GM19239 (cell line): ENCODE measurements at regions not wholly inside any gene's neighbourhood (a gene's known extent, or its start where the extent isn't known, plus 50 kb on each side); places are given as distances from the start of the nearest gene placed in this dataset.
"Not testable (repeated sequence)": the region's sequence is repeated elsewhere in the genome, so short reads cannot be mapped to it uniquely, and the experiment has no call there.

Experiments
- DNase-seq: peaks from one replicate; pipeline ENCODE4 v3.0.0; 2011; ENCODE audit warnings: low spot score; ENCODE audit not compliant: insufficient read length
- FAIRE-seq: peaks from 2 replicates; lab custom pipeline; 2011; peaks lifted over from hg19 to GRCh38; lab: Jason Lieb, UNC

DNA sequence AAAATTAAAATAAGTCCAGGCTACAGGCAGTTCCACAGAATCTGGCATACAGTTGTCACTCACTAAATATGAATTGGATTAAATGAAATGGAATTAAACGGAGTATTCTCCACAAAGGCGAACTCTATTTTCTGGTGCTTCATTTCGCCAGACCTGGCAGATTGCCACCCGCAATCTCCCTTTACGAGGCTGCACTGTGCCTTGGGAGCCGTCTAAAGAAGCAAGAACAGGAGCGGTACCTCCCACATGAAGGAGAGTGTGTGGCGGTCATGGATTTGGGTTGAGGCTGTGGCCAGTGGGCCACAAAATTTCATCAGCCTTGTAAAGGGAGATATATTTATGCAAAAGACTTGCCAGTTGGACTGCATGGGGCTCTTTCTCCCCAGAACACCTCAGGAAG is 151.0 kb downstream of the OSR1 start:
- no peak for FAIRE-seq
- no peak for DNase-seq

DNA sequence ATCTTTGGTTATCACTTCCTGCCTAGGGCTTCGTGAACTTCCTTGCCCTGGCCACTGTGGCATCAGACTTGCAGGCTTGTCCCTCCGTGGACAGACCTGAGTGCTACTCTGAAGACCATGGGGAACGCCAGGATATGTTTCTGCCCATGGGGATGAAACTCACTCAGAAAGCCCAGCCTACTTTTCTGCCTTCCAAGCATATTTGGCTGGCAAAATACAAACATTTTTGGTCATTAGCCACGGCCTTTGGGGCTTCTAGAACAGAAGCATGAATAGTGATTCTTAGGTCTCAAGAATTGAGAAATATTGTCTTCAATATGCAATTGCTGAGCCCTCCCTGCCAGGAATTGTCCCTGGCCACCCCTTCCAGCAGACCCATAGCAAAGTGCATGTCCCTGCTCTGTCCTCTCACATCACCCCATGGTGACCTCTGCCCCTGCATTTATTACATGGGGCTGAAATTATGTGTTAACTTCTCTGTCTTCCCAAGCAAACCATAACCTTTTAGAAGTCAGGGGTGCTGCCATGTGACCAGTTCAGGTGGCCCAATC is 152.4 kb downstream of the OSR1 start:
- no peak for FAIRE-seq
- no peak for DNase-seq

DNA sequence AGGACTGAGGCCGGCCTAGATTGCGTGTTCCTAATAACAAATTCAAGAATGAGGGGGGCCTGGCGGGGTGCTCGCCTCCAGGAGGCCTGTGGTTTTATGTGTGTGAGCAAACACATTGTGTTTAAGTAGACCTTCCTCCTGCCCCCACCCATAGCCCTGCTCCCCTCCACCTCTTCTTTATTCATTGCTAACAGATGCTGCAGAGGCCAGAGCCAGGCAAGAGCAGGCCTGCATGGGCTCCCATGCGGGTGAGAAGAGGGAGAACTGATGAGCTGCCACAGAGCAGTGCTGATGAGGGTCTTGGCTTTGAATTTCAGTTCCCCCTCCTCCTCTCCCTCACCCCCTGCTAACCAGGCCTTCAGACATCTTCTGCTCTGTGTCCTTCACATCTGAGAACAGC is 154.6 kb downstream of the OSR1 start:
- DNase-seq = no peak
- FAIRE-seq = no peak

DNA sequence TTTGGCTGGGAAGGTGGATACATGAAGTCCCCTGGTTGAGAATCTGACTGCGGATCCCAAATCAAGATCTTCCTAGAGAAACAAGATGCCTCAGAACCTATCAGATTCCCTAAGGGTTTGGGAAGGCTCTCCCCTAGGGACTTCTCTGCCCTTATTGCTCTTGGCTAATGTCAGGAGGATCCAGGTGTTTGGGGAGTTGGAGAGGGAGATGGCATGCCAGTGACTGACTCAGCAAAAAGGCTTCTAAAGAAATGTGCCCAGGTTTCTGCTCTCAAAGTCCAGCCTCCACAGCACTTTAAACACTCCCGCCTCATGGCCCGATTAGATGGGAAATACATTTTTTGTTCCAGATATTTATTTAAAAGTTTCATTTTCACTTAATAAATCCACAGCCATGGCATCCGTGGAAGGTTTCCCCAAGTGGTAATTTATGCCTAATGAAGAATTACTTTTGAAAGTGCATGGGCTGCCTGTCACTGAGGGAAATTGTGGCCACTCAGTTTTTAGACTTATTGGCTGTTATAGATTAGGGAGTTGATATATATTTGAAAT is 156.4 kb downstream of the OSR1 start:
- FAIRE-seq (no peak), DNase-seq (no peak)

DNA sequence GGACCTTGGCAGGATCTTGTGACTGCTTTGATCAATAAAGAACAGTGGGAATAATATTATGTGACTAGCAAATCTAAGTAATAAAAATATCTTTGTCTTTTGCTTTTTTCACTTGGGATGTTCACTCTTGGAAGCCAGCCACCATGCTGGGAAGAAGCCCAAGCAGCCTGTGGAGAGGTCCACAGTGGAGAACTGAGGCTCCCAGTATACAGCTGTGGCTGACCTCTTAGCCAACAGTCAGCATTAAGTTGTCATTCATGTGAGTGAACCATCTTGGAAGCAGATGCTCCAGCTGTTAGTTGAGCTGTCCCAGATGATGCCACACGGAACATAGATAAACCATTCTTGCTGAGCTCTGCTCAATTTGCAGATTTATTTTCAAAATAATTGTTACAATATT is 160.0 kb downstream of the OSR1 start:
- FAIRE-seq (no peak), DNase-seq (no peak)

DNA sequence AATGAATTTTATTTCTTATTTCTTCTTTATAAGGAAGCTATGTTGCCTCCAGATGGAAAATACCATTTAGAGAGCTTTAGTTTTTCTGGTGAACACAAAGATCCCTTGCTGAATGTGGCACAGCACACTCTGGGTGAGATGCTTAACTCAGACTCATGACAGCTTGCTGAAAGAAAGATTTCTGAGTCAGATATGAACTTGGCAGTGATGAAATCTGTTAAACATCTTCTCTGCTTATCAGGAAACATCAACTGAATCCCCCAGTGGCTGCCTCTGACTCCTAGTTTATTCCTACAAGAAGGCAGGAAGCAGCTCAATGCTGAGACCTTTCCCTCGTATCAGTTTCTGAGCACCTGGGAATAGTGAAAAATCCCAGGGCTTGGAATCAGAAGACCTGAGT is 162.8 kb downstream of the OSR1 start:
- DNase-seq = no peak
- FAIRE-seq = no peak

DNA sequence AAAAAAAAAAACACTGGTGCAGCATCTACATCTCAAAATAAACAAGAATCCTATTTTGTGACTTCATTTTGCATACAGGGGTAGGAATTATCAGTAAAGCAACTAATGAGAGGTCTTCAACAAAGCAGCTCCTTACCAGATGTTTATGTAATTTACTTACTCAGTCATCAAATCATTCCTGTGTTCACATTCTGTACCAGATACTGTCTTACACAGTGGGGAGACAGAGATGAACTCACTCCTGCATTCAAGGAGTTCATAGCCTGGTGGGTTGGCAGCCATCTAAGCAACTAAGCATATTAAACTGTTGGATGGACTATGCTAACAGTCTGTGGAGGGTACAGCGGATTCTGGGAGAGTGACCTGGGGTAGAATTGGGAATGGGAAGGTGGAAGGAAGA is 169.0 kb downstream of the OSR1 start:
- no peak for DNase-seq
- no peak for FAIRE-seq

DNA sequence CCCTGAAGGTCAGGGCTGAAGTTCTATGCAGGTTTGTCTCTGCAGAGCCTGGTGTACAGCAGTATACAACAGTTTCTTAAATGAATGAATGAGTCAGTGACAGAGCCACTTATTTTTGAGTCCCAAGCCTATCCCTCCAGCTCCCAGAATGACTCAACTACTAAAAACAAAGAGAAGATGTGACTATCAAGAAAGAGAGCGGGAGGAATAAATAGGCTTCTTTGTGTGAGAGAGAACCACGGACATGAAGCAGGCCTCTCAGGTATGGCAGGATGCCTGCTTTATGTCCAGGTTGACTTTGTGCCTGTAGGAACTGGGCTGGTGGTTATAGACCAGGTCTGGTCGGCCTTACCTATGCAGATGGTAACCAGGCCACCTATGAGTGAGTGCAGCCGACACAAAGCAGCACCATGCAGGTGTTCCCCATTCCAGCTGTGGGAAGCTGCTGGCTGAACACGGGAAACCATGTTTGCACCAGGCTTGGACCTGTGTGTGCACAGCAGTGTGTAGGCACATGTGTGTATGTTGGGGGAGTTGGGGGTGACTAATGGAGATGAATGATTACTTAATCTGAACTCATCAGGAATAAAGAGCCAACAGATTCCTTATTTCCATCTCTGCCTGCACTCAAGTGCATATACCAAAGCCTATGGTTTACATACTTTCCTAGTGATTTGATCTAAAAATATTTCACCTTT is 171.0 kb downstream of the OSR1 start:
- no peak for FAIRE-seq
- DNase-seq = no peak

DNA sequence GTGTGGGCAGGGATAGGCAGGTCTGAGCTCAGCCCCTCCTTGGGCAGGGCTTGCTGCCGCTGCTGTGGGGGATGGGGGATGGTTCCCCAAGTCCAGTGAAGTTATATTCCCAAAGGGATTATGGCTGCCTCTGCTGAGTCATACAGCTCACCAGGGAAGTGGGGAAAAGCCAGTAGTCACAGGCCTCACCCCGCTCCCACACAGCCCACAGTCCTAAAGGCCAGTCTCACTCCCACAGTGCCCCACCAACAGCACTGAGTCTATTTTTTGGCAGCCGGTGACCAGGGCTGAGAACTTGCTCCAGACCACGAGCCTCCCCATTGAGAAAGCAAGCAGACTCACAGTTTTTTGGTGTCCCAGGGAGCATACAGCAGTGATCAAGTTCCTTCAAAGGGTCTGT is 173.3 kb downstream of the OSR1 start:
- DNase-seq (no peak), FAIRE-seq (no peak)

DNA sequence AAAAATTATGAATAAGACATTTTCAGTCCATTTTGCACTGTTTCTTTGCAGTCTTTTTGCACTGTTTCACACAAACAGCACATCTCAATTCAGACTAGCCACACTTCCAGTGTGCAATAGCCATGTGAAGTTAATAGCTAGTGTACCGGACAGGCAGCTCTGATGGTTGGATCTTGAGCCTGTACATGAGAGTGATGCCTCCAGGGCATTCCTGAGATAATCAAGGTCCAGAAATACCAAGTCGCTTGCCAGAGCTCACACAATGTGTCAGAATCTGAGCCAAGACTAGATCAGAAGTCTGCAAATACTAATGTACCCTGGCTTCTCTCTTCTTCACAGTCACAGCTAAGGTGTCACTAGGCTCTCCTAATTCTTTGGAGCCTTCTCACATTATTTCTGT is 180.2 kb downstream of the OSR1 start:
- FAIRE-seq (no peak), DNase-seq (no peak)

DNA sequence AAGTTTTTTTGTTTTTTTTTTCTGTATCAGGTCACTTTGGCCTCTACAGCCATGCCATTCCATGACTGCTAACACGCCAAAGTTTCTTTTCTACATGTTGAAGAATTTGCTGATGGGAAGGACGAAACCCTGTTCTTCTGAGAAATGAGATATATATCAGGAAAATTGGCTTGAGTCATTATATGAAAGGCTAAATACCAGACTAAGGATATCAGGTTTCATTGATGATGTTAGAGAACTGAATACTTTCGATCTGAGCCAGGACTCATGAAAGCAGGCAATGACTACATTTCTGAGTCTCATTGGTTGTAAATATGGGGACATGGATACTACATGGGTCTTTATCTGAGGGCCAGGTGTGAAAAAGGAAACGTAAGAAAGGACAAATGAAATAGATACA is 181.4 kb downstream of the OSR1 start:
- FAIRE-seq = no peak
- DNase-seq = no peak

DNA sequence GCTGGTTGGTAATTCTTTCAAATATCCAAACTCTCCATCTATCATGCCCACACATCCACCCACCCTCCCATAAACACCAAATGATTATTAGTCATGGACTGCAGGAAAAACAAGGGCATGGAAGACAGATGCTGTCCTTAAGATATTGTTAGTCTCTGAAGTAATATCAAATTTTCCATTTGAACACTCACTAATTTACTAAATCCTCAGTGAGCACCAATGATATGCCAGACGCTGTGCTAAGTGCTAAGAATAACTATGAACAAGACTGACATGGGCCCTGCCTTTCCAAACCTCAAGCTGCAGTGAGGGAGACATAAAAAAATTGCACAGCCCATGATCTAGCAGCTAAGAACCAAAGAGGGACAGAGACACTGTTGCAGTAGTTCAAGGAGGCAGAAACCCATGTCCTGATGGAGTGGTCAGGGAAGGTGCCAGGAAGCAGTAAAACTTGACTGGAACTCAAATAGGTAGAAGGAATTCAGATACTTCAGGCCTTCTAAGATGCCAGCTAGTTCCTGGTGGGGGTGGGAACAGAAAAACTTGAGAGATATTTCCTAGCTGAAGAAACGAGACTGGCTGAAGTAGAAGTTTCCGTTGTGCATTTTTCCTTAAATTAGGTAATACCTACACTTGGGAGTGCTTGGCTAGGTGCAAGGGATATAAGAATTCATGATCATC is 182.1 kb downstream of the OSR1 start:
- FAIRE-seq (no peak), DNase-seq (no peak)

DNA sequence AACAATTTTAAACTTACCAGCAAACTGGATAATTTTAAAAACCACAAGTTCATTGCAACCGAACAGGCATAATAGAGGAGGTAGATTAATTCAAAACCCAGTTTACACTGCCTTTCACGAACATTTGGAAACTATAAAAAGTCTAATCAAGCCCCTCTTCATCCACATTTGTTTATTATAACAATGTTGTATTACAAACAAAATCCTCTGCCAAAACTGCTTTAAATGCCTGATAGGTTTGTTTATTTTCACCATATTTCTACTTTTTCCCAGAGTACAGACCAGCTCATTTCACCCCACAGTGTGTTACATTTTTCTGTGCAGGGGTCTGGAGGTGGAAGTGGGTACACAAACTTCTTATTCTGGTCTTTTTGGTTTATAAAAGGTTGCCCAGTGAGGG is 184.2 kb downstream of the OSR1 start:
- no peak for DNase-seq
- no peak for FAIRE-seq

DNA sequence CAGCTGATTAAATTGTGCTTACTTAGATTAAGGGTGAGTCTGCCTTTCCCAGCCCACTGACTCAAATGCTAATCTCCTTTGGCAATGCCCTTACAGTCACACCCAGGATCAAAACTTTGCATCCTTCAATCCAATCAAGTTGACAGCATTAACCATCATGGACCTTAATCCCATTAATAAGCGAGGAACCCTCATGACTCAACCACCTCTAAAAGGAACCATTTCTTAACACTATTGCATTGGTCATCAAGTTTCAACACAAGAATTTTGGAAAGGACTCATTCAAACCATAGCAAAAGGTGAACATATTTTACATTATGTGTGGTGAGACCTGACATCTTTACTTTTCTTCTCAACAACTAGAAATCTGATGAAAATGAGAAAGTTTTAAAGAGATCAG is 187.0 kb downstream of the OSR1 start:
- DNase-seq (no peak), FAIRE-seq (no peak)

DNA sequence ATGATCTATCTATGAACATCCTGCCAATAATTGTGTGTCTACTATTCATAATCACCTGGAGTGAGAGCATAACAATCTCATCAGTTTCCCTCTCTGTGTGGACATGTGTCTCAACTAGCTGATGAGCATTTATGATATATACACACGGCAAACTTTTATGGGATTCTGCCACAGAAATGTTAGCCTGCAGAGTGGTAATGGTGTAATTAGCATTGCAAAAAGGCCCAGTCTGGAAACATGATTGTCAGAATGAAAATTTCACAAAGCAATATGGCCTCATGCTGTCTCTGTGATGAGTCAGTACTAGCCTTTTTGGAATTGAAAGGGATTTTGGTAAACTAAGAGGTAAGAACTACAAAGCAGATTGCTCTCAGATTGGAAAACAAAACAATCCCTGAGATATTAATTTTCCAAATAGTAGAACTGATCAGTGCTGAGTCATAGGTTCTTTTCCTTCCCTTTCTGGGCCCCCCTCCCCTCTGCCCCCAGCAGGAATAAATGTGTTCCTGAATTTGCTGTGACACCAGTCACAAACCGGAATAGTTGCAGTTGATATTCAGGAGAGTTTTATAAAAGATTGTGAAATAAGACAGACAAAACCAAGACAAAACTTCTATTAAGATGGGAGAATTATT is 189.2 kb downstream of the OSR1 start:
- no peak for FAIRE-seq
- no peak for DNase-seq

DNA sequence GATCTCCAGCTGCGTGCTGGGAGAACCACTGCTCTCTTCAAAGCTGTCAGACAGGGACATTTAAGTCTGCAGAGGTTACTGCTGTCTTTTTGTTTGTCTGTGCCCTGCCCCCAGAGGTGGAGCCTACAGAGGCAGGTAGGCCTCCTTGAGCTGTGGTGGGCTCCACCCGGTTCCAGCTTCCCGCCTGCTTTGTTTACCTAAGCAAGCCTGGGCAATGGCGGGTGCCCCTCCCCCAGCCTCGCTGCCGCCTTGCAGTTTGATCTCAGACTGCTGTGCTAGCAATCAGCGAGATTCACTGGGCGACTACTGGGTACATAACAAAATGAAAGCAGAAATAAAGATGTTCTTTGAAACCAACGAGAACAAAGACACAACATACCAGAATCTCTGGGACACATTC is 194.3 kb downstream of the OSR1 start:
- DNase-seq, FAIRE-seq: not testable (repeated sequence)

DNA sequence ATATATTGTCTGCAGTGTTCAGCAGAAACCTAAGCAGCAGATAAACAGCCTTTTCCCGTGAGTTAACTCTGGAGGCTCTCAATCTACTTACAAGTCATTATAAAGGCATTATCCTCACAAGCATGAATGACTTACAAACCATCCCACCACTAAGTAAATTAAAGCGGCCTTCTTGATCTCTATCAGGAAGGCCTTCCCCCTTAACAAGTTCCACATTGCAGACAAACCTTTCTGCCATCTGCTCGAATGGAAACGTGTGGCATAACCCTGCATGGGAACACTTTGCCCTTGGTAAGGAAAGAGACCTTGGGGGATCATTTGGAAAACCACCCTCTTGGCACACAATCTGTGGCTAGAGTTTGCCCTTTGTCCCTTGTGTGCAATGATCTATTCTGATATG is 199.5 kb downstream of the OSR1 start:
- FAIRE-seq = no peak
- DNase-seq = no peak

DNA sequence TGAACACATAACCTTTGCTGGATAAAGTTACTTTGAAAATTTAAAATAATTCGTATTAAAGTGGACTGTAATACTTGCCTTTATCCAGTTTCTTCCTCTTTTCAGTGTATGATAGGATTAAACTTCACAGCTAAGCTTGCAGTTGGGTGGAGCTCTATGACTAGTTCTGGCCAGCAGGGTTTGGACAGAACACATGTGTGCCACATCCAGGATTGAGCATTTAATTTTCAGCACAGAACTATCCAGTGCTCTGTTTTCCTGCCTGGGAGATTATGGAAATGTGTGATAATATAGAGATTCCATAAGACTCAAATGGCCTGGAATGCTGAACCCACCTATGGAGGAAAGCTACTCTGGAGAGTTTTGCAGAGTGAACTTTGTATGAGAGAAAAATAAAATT is 200.2 kb downstream of the OSR1 start:
- DNase-seq (no peak), FAIRE-seq (no peak)

DNA sequence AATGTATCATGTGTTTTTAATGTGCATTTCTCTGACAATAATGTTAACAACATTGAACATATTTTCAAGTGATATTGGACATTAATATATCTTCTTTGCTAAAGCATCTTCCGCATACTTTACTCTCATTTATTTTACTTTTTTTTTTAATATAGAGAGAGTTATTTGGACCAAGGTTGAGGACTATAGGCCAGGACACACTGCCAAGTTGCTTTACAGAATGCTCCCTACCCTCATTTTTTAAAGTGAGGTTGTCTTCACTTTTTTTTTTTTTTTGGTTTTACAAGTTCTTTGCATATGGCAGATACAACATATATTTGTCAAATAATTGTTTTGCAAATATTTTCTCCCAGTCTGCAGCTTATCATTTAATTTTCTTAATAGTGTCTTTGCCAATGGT is 201.8 kb downstream of the OSR1 start:
- no peak for DNase-seq
- no peak for FAIRE-seq

DNA sequence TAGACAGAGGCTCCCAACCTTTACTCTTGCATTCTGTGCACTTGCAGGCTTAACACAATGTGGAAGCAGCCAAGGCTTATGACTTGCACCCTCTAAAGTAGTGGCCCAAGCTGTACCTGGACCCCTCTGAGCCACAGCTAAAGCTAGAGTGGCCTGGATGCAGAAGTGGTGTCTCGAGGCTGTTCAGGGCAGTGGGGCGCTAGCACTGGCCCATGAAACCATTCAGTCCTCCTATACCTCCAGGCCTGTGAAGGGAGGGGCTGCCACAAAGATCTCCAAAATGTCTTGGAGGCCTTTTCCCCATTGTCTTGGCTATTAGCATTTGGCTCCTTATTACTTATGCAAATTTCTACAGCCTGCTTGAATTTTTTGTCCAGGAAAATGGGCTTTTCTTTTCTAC is 207.7 kb downstream of the OSR1 start:
- no peak for FAIRE-seq
- no peak for DNase-seq

DNA sequence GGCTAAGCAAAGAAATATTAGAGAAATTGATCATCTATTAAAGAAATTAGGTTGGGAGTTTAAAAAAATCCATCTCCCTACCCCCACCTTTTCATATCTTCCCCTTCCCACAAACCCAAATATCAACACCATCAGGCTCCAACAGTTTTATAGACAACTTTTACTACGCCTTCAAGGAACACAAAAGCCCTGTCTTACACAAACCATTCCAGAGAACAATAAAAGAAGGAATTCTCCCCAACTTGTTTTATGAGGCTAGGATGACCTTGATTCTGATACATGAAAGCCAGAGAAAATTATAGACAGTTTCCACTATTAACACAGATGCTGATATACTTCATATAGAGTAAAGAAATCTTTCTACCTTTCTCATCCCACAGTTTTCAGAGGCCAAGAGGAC is 211.6 kb downstream of the OSR1 start:
- FAIRE-seq (no peak), DNase-seq (no peak)
